LHCN-M2 (cell line): ENCODE measurements at regions not wholly inside any gene's neighbourhood (a gene's known extent, or its start where the extent isn't known, plus 50 kb on each side); places are given as distances from the start of the nearest gene placed in this dataset.
A peak's percentile ranks its signal among the peaks of the same experiment; 100 is the strongest.
"Not testable (repeated sequence)": the region's sequence is repeated elsewhere in the genome, so short reads cannot be mapped to it uniquely, and the experiment has no call there.

Experiments
- DNase-seq: peaks from one replicate; pipeline ENCODE4 v3.0.0-alpha.2; 2012; ENCODE audit warnings: low read depth

DNA sequence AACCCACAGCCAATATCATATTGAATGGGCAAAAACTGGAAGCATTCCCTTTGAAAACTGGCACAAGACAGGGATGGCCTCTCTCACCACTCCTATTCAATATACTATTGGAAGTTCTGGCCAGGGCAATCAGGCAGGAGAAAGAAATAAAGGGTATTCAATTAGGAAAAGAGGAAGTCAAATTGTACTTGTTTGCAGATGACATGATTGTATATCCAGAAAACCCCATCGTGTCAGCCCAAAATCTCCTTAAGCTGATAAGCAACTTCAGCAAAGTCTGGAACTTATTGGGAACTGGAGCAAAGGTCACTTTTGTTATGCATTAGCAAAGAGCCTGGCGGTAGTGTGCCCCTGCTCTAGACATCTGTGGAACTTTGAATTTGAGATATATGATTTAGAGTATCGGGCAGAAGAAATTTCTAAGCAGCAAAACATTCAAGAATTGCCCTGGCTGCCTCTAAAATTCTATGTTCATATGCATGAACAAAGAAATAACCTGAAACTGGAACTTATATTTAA lies 53.4 kb upstream of the PSMA1 start:
- DNase-seq, result not testable (repeated sequence)

DNA sequence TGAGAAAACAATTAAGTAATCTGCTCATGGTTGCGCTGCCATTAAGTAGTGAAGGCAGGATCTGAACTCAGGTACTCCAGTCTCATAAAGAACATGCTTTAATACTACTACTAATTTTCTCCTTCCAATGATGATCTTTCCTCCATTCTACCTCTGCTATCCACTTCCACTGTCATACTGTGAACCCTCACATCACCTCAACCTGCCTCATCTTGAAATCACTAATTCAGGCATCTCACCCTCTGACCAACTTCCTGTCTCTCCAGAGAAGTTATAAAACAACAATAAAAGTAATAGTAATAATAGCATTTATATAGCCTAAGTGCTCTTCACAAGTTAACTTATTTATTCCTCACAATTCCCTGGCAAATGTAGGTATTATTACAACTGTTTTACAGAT lies 57.1 kb upstream of the PSMA1 start:
- no peak for DNase-seq

DNA sequence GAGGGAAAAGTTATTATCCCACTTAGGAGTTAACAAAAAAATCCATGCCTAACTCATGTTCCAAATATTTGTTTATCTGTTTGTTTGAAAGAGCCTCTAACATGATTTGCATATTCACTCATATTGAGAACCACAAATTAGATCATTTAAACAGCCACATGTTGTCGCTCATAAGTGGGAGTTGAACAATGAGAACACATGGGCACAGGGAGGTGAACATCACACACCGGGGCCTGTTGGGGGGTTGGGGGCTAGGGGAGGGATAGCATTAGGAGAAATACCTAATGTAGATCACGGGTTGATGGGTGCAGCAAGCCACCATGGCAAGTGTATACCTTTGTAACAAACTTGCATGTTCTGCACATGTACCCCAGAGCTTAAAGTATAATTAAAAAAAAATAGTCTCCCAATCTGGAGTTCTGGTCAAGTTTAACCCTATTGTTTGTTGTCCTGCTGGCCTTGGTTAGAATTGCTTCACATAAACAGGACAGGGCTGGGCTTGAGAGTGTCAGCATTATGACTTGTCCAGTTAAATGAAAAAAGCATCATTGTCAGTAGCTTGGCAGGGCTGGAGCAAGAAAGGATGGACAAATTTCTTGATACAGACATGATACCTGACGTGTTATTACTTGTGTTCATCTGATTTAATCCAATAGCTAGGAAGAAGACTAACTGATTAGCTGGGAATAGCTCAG lies 57.8 kb upstream of the PSMA1 start:
- no peak for DNase-seq

DNA sequence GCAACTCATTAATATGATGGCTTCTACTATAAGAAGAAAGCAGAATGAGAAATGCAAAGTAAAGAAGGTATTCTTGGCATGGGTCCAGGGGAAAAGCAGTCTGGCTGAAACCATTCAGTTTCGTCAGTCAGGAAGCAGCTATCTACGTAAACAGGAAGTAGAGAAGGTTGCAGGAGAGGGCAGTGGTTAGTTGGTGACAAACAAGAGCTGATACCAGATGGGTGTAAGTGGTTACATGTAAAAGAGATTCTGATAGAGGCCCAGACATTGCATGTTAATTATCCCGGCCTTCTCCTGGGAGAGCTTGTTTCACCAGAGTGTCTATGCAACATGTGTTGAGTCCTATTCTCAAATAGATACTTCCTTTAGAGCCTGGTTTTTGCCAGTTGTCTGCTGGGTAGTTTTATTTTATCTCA lies 58.4 kb upstream of the PSMA1 start:
- peak; percentile 7 for DNase-seq

DNA sequence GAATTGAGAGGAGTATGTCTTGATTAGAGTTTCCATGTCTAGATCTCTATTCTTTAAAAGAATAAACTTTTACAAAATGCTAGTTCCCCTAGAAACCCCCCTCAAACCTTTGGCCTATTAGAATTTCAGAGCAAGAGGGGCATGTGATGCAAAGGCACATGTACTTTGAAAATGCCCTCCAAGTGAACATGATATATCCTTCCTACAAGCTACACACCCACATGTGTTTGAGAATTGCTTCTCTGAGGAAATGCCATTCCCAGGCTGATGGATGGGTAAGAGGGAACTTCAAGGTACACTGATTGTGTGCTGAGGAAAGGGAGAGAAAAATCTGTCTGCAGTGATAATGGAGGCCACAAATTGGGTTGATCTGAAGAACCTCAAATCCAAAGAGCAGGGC lies 59.5 kb upstream of the PSMA1 start:
- DNase-seq, result no peak

DNA sequence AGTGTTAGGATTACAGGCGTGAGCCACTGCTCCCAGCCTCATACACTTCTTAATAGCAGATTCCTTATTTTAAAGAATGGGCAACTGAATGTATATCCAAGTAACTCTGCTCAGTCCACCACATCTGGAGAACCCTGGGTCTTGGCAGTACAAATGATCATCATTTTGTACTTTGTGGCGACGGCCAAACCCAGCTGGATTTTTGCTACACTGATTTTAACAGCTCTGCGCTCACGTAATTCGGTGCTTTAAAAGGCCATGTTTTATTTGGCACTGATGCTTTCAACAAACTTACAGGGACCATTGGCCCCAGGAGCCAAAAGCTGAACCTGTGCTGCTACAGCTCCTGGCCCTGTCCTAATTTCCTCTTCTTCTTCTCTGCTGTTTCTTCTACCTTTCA lies 60.8 kb upstream of the PDE3B start:
- no peak for DNase-seq

DNA sequence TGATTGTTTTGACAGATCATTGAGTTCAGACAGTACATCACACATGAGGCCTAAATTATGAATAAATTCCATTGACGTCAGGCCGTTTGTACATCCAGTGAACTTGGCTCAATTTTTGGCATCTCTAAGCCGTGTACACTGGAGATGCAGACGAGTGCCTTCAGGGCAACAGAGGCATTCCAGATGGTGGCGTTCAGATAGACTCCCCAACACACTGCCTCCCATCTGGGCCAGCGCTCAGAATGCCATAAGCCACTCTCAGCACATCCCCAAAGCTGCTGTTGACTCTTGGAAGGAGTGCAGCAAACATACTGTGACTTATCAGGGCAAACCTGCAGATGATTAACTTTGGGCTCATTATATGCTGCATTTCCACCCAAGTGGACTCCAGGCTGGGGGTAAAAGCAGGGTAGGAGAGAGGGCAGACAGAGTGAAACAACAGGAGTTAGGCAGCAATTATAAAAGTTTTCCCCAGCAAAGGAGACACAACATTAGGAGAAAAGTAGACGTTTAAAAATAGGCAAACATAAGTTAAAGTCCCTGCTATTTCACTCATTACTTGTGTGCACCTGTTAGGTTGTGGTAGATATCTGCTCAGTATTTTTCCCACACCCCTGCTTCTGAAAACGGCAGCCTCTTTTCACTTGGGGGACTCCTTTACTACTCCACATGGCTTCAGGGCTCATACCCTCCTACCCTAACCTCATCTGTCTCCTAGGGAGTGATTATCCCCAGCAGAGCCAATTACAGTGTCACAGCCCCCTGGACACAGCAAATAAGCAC lies 60.2 kb upstream of the PDE3B start:
- DNase-seq, result no peak

DNA sequence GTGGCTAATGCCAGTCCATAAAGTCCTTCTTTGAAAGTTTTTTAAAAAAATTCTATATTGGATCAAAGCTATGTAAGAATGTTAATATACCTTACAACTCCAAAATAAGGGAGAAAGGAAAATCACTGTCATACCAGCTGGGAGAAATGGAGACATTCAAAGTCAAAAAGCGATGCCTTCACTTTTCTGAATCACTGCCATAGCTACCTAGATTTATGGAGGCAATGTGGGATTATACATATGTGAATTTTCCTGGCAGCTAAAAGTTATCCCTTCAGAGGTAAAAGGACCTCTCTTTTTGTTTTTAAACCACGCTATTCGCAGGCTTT lies 59.6 kb upstream of the PDE3B start:
- no peak for DNase-seq

DNA sequence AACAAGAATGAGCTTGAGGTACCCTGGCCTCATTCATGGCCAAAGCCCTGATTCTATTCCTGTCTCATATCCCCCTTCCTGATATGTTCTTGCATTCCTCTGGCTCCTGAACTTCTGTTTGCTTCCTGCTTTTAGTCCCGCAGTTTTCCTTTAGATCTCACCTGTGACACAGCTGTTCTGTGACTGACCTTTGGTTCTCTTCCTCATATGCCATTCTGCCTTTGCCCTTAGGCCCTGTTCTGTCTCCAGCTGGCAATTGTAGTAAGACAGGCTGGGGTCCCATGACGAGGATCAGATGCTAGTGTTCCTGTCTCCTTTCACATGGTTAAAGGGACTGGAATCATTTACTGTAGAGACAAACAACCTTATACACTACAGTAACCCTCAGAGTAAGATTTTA lies 59.0 kb upstream of the PDE3B start:
- DNase-seq, result no peak

DNA sequence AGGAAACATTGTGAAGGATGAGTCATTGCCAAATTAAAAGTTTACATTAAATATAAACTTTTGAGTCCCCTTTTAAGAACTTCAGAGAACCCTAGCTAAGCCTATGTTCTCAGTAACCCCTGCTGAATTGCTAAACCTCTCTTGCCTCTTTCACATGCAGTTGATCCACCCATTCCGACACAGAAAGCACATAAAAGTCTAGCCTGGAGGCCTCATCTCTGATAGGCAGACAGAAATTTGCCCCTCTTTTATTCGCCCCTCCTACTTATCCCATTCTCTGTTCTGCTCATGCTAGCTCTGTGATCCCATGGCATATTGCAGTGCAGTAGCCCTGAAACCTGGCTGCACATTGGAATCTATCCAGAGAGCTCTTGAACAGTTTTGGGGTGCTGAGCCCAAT lies 58.2 kb upstream of the PDE3B start:
- DNase-seq, result no peak

DNA sequence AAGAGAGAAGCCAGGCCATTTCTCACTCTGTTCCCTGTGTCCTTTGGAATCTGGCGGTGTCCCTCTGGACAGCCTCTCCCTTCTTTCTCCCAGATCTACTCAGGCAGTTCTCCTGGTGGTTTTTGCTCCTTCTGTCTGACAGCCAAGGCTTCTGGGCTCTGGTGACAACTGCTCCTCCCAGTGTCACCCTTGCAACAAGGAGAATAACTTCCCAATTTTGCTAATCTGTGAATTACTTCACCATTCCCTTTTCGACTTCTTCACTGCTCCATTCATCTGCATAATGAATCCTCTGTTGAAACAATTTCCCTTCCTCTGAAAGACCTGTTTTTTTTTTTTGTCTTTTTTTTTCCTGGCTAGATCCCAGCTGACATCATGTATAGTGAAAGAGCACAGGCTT lies 56.3 kb upstream of the PDE3B start:
- DNase-seq, result no peak

DNA sequence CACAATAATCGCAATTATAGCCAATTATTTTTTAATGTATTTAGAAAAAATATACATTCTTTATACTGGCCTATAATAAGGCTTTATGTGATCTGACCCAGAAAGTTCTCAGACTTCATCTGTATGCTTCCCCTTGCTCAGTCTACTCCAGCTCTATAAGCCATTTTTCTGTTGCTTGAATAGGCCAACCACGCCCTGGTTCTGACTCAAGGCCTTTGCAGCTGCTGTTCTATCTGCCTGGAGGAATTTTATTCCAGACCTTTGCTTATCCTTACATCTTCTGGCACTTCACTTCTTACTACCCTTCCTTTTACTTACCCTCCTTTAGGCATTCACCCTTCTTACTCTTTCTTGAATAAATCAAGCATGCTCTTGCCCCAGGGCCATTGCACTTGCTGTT lies 54.9 kb upstream of the PDE3B start:
- no peak for DNase-seq

DNA sequence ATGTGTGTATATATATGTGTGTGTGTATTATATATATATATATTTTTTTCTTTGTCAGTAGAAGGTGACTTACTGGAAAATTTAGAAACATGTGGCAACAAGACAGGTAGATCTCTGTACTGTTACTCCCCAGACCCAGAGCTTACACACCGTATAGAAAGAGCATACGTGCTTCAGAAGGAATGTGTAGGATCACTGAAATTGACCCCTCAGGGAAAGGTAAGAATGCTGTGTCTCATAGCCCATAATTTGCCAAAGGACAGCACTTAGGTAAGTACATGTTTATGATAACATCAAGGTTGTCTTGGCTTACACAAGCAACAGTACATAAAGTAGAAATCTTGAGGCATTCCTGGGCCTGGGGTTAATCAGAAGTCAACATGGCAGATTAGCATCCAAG lies 54.2 kb upstream of the PDE3B start:
- DNase-seq, result no peak

DNA sequence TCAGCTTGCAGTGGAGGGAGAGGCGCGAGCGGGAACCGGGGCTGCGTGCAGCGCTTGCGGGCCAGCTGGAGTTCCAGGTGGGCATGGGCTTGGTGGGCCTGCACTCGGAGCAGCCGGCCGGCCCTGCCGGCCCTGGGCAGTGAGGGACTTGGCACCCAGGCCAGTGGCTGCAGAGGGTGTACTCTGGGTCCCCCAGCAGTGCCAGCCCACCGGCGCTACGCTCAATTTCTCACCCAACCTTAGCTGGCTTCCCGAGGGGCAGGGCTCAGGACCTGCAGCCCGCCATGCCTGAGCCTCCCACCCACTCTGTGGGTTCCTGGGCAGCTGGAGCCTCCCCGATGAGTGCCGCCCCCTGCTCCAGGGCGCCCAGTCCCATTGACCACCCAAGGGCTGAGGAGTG lies 52.6 kb upstream of the PDE3B start:
- not testable (repeated sequence) for DNase-seq

DNA sequence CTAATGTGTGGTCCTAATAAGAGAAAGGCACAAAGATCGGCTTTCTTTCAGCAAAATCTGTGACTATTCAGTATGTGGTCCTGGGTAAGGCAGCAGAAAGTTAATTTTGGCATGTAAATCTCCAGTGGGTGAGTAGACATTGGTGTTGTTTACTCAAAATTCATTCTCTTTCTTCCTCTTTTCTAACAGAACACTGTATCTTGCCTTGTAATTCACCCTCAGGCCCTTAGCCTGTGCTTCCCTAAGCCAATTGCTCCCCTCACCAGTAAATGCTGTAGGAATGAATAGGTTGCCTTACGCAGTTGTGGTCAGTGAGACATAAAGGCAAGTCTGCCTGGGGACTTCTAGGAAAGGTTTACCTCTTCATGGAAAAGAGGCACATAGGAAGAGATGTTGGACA lies 49.9 kb upstream of the PDE3B start:
- no peak for DNase-seq
